ENCODE measurements at regions not wholly inside any gene's neighbourhood (a gene's known extent, or its start where the extent isn't known, plus 50 kb on each side); places are given as distances from the start of the nearest gene placed in this dataset.

DNA sequence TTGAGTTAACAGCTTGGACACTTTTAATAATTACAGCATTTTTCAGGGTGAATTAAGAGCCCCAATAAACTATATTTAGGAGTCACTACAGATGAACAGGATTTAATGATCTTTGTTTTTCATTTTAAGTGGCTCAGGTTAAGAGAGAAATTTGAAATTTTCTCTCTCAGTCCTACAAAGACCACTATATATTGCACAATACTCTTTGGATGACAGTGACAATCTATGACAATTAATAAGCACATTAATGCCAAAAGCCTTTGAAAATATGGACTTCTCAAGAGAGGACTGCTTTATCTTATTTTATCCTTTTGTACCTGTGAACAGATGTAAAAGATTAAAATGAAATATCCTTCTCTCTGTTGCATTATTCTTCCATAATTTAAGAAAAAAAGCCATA is 151.1 kb upstream of the IRX5 start:
- TF ChIP-seq, protein P1, sequence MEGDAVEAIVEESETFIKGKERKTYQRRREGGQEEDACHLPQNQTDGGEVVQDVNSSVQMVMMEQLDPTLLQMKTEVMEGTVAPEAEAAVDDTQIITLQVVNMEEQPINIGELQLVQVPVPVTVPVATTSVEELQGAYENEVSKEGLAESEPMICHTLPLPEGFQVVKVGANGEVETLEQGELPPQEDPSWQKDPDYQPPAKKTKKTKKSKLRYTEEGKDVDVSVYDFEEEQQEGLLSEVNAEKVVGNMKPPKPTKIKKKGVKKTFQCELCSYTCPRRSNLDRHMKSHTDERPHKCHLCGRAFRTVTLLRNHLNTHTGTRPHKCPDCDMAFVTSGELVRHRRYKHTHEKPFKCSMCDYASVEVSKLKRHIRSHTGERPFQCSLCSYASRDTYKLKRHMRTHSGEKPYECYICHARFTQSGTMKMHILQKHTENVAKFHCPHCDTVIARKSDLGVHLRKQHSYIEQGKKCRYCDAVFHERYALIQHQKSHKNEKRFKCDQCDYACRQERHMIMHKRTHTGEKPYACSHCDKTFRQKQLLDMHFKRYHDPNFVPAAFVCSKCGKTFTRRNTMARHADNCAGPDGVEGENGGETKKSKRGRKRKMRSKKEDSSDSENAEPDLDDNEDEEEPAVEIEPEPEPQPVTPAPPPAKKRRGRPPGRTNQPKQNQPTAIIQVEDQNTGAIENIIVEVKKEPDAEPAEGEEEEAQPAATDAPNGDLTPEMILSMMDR (IDR thresholded peaks at IDR 0.05; ENCODE audit: low read depth, low read length, missing control alignments), result no peak
- in situ Hi-C loops (cut with HindIII; ENCODE audit: low pct_ligation_motif_present, low sequenced_read_pairs), result no loop called here
- Histone ChIP-seq H3K27ac (no peak overlapping the region), H3K4me3 (ENCODE audit: low read depth, low read length) (no peak overlapping the region), H3K36me3 (replicated peaks) (no peaks in the 10 kb centered on the region), H3K27me3 (replicated peaks) (no peaks in the 10 kb centered on the region)
- no peak for DNase-seq

DNA sequence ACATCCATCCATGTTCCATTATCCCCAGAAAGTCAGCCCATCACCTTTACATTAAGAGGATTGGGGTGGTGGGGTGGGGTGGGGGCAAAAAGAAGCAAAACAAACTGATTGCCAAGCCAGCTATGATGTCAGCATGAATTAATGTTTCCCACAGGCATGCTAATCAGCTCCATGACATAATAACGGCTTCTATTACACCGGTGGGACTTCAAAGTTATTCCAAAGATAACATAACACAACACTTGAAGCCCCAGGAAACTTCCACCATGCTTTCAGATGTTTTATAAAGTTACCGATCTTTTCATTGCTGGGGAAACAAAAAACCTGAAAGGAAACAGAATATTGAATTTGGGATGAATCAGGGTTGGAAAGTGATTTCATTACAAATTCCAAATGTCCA is 155.9 kb upstream of the IRX5 start:
- no peaks in the 10 kb centered on the region for H3K36me3 ChIP-seq (replicated peaks)
- TF ChIP-seq, protein P1 (IDR thresholded peaks at IDR 0.05; ENCODE audit: low read depth, low read length, missing control alignments), result no peak
- no peaks in the 10 kb centered on the region for H3K27me3 ChIP-seq (replicated peaks)
- H3K4me3 ChIP-seq (ENCODE audit: low read depth, low read length), result no peak overlapping the region
- DNase-seq, result no peak
- in situ Hi-C loops (cut with HindIII; ENCODE audit: low pct_ligation_motif_present, low sequenced_read_pairs), result no loop called here
- H3K27ac ChIP-seq, result no peak overlapping the region

DNA sequence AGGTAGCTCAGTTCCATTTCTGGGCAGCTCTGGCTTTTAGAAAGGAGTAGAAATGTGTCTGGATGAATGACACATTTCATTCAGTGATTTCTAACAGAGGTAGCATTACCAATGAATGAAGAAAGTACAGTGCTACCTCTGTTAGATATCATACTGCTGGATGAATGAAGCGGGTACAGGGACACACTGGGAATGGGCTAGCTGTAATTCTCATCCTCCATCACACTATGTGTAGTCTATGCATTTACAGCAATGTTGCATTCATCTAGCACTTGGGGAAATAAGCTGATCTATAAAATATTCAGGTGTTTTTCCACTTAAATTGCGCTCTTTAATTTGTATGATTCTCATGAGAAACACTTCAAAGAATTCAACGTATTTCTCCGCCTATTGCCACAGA is 158.3 kb upstream of the IRX5 start:
- TF ChIP-seq, protein P1 (IDR thresholded peaks at IDR 0.05; ENCODE audit: low read depth, low read length, missing control alignments), result no peak
- Histone ChIP-seq H3K4me3 (ENCODE audit: low read depth, low read length) (no peak overlapping the region), H3K36me3 (replicated peaks) (no peaks in the 10 kb centered on the region), H3K27ac (no peak overlapping the region), H3K27me3 (replicated peaks) (no peaks in the 10 kb centered on the region)
- DNase-seq, result no peak
- in situ Hi-C loops (cut with HindIII; ENCODE audit: low pct_ligation_motif_present, low sequenced_read_pairs), result no loop called here

DNA sequence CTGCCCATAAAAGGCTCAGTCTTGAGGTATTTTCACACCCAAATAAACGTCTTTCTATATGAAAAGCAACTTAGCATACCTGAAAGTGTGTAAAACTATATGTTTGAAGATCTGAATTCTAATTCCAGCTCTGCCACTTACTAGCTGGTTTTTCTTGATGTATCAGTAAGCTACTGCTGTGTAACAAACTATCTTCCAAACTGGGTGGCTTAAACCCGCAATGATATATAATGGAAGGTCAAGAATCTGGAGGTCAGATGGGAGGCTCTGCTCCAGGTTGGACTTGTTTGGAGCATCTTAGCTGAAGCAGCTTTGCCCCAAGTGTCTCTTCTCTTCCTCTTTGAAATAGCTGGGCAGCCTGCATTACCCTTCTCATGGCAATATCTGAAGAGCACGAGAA is 164.3 kb upstream of the IRX5 start:
- in situ Hi-C loops (cut with HindIII; ENCODE audit: low pct_ligation_motif_present, low sequenced_read_pairs), result no loop called here
- no peak overlapping the region for H3K4me3 ChIP-seq (ENCODE audit: low read depth, low read length)

DNA sequence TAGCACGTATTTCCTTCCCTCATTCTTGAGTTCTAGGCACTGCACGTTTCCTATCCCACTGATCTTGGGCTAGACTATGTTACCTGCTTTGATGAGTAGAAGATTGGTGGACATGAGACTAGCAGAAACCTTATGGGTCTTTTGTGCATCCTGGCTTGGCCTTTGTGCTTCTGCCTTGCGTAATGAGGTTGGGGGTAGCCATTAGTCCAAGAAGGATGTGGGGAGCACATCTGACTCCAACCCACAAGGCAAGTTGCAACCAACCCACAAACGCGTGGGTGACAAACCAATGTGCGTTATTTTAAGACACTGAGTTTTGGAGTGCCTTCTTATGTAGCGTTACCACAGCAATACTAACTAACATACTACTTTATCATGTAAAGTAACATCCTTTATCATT is 180.4 kb upstream of the IRX5 start:
- in situ Hi-C loops (cut with HindIII; ENCODE audit: low pct_ligation_motif_present, low sequenced_read_pairs), result no loop called here

More for the DNA sequence above, 164.3 kb upstream of the IRX5 start:
- Histone ChIP-seq H3K36me3 (replicated peaks) (no peaks in the 10 kb centered on the region), H3K27ac (no peak overlapping the region), H3K27me3 (replicated peaks) (no peaks in the 10 kb centered on the region)
- no peak for DNase-seq
- TF ChIP-seq, protein P1 (IDR thresholded peaks at IDR 0.05; ENCODE audit: low read depth, low read length, missing control alignments), result no peak

More for the DNA sequence above, 180.4 kb upstream of the IRX5 start:
- H3K4me3 ChIP-seq (ENCODE audit: low read depth, low read length), result no peak overlapping the region
- TF ChIP-seq, protein P1 (IDR thresholded peaks at IDR 0.05; ENCODE audit: low read depth, low read length, missing control alignments), result no peak
- no peaks in the 10 kb centered on the region for H3K27me3 ChIP-seq (replicated peaks)
- DNase-seq, result no peak
- H3K27ac ChIP-seq, result no peak overlapping the region
- H3K36me3 ChIP-seq (replicated peaks), result no peaks in the 10 kb centered on the region
